LHCN-M2 (cell line): ENCODE measurements at regions not wholly inside any gene's neighbourhood (a gene's known extent, or its start where the extent isn't known, plus 50 kb on each side); places are given as distances from the start of the nearest gene placed in this dataset.
"Not testable (repeated sequence)": the region's sequence is repeated elsewhere in the genome, so short reads cannot be mapped to it uniquely, and the experiment has no call there.

Source experiments
- DNase-seq: peaks from one replicate; pipeline ENCODE4 v3.0.0-alpha.2; 2012; ENCODE audit warnings: low read depth

DNA sequence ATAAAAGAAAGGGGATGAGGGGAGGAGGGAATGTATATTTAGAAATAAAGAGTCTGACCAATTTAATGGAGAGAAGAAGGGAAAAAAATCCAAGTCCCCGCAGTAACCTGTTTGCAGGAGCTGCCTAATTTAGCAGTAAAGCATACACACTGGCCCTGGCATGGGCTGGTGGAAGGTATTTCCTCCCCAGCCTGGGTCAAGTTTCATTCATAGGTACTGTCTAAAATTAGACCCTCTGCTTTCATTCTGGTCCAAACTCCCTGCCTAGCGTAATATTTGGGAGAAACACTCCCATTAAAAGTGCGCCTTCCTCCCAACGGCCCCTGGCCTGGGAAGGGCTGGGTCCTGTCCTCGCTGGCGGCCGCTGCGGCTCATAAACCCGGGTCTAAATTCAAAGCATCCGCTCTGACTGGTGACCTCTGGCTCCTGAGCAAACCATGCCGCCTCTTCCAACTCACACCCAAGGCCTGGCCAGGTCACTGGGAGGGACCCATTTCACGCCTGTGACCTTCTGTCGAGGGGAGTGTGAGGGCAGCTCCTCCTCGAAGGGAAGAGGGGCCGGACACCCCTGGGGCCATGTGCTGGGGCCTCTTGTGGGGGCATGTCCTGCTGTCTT lies 123.2 kb downstream of the FGF18 start:
- no peak for DNase-seq

DNA sequence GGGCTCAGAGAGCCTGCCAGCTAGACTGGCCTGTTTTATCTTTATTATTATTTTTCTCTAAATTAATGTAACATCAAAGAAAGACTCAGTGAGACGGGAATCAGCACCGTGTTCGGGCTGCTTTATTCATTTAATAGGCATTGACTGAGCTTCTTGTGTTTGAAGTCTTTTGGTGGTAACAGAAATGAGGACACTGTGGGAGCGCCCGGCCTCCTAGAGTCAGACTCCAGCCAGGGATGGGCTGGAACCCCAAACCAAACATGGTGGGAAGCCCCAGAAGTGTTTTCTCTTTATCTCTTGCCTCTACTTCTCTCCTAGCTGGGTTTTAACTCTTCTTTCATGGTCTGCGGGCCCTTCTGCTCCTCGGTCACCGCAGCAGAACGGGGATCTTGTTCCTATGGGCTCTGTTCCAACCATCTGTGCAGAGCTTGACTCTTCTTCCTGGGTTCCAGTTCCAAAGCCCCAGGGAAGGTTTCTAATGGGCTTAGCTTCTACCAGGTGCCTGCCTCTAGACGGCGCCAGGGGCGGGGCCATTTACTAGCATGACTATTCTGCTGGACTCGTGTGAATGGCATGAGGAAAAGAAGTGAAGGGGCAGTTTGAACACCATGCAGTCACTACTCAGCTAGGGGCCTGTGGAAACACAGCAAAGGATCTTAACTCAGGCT lies 123.8 kb downstream of the FGF18 start:
- peak; percentile 2 for DNase-seq

DNA sequence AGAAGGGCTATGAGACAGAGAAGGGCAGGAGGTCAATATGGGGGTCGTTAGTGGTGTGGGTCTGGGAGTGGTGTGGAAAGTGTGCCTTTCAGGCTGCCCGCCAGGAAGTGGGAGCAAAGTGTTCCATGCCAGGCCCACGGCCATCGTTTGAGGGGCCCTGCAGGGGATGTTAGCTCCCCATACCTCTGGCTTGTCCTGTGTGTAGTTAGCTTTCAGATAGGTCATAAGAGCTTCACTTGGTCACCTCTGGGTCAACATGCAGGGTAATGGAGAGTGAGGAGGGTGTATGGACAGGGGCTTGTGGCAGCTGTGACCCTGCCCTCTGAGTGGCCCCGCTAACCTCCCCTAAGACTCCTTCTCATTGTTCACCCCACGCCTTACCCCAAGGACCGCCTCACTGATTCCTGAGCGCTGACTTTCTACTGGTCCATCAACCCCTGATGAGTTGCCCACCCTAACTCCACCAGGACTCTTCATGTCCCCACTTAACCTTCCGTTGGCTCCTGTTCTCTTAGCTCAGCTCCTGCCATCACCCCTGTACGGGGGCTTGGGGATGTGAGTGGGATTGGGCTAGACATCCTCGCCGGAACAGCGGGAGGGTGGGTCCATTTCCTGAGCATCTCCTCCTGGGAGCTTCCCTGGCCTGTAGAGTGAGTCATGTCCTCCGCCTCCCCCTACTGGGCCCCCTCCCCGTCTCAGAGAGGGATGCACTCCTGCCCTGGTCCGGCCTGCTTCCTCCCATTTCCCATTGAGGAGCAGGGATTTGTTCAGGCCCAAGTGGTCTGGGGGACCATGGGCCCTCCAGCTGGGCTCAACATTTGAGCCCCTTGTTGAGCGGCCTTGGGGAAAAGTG lies 125.7 kb downstream of the FGF18 start:
- DNase-seq, result no peak

DNA sequence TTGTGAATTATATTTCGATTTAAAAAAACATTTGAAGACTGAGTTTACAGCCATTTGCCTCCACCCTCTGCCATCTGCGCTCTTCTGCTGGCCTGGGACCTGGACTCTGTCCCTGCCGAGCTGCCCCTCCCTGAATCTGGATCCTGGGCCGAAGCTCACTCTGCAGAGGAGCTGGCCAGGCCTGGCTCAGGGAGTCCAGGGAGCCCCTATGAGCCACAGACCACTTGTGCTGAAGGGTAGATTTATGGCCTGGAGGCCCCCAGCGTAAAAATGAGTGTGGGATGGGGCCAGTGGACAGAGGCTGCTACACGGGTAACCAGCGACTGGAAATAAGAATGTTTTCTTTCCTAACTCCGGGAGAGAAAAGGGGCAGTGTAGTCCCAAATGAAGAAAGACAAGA lies 129.8 kb downstream of the FGF18 start:
- no peak for DNase-seq

DNA sequence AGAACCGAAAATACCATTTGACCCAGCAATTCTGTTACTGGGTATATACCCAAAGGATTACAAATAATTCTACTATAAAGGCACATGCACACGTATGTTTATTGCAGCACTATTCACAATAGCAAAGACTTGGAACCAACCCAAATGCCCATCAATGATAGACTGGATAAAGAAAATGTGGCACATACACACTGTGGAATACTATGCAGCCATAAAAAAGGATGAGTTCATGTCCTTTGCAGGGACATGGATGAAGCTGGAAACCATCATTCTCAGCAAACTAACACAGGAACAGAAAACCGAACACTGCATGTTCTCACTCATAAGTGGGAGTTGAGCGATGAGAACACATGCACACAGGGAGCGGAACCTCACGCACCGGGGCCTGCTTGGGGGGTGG lies 134.4 kb downstream of the FGF18 start:
- DNase-seq, result not testable (repeated sequence)

DNA sequence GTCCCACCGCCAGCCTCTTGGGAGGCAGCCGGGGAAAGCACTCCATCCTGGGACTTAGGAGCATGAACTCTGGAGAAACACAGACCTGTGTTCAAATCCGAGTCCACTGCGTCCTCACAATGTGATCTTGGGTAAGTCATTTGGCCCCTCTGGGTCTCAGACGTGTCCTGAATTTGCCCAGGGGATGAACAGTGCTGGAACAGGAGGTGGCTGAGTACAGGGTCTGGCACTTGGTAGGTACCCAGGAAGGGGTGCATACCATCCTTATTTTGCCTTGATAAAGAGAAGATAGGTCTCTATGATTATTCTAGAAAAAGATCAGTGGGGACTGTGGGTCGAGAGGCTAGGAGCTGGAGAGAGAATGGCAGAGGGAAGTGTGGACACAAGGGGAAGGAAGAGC lies 135.7 kb downstream of the FGF18 start:
- no peak for DNase-seq

DNA sequence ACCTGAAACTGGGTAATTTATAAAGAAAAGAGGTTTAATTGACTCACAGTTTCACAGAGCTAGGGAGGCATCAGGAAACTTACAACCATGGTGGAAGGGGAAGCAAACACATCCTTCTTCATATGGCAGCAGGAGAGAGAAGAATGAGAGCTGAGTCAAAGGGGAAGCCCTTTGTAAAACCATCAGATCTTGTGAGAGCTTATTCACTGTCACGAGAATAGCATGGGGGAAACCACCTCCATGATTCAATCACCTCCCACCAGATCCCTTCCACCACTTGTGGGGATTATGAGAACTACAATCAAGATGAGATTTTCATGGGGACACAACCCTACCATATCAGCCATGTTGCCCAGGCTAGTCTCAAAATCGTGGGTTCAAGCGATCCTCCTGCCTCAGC lies 143.4 kb downstream of the FGF18 start:
- no peak for DNase-seq

DNA sequence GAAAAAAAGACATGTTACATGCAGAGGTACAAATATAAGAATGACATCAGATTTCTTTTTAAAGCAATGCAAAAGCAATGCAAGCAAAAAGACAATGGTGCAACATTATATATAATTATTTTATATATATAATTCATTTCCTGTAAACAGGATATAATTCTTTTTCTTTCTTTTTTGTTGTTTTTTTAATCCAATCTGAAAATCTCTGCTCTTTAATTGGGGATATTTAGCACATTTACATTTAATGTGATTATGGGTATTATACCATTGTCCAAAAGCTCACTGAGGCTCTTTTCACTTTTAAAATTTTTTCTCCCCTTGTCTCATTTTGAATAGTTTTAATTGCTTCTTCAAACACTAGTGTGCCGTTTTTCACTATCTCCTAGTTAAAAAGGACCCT lies 148.9 kb downstream of the FGF18 start:
- no peak for DNase-seq

DNA sequence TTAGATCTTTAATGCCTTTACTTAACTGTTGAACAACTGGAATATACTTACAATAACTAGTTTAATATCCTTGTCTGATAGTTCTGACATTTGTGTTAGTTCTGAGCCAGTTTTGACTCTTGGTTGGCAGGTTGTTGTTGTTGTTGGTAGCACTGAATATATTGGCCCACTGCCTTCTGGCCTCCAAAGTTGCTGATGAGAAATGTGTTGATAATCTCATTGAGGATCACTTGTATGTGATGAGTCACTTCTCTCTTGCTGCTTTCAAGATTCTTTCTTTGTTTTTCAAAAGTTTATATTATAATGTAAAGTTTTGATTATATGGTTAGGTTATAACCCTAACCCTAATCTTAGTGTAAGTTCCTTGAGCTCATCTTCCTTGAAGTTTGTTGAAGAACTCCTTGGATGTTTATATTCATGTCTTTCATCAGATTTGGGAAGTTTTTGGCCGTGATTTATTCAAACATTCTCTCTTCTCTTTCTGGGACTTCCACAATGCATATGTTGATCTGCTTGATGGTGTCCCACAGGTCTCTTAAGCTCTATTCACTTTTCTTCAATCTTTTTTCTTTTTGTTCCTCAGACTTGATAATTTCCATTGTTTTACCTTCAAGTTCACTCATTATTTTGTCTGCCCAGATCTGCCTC lies 149.7 kb downstream of the FGF18 start:
- no peak for DNase-seq

DNA sequence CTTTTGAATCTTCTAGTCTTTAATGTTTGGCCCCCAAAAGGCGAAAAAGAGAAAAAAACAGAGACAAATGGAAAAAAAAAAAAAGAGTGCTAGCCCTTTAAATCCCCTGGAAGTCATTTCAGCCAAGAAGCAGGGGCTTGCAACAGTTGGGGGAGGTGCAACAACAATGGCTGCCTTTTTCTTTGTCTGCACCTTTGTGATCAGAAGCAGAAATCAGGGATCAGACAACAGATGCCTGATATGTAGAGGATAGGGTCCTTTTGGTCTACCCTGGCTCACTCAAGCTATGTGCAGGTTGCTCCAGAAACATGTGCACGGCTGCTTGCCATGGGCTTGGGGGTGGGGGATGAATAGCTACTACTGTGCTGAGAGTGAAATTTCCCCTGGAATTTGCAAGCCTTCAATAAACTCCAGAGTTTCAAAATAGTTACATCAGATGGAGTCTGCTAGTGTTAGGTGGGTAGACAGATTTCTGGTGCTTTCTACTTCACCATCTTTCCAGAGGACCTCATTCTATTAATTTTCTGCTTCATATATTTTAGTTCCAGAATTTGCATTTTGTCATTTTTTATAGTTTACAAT lies 150.9 kb downstream of the FGF18 start:
- DNase-seq, result no peak

DNA sequence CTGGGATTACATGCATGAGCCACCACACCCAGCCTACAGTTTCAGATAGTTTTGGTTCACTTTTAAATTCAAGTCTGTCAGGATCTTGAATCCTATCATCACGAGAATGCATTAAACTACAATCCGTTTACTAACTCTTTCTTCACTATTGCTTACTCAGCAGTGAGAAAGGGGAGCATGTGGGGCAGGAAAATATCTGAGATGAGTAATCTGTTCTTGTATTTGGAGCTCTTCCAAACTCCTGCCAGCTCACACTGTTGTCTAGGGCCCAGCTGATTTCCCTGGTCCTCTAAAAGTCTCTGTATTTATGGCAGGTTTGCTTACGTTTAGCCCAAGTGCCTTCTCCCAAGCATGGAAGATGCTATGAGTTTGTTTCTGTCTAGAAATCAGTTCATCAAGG lies 152.2 kb downstream of the FGF18 start:
- peak; percentile 79 for DNase-seq

DNA sequence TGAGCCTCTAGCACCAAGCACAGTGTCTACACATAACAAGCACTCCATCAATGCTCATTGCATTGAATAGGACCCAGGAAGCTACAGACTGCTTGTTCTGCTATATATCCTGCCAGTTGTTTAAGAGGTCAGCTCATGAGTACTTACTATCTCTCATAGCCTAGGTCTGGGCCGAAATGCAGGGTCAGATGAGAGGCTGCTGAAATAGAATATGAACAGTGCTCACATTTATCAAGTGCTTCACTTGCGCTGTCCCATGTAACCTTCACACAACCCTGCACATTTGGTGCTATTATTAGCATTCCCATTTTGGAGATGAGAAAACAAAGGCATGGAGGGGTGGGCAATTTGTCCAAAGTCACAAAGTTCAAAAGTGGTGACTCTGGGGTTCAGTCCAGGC lies 153.6 kb downstream of the FGF18 start:
- no peak for DNase-seq

DNA sequence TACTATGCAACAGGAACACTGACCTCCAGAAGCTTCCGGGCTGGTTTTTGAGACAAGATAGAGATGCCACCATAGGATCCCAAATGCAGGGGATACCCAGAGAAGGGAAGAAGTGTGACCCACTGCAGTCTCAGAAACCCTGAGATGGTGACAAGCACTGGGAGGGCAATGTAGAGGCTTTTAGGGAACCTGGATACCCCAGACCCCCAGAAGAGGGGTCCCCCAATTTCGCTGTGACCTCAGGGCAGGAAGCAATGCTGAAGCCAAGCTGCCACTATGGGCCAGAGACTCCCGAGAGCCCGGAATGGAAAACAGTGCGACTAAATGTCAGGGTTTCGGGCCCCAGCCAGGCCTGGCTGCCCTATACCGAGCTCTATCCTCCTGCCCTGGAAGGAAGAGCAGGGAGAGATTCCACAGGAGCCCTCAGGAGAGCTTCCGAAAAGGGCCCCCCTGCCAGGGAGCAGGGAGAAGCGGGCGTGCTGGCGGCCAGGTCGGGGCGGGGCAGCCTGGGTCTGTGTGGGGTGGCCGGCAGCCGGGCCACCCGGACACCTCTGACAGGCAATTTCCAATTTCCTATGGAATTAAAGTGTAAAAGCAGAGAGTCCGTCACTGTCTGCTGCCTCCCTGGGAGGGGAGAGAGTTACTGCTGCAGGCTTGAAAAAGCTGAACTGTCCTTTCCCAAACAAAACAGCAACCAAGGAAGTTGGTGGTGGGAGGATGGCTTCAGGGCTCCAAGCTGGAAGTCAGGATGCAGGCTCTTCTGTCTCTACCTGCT lies 154.2 kb downstream of the FGF18 start:
- no peak for DNase-seq

DNA sequence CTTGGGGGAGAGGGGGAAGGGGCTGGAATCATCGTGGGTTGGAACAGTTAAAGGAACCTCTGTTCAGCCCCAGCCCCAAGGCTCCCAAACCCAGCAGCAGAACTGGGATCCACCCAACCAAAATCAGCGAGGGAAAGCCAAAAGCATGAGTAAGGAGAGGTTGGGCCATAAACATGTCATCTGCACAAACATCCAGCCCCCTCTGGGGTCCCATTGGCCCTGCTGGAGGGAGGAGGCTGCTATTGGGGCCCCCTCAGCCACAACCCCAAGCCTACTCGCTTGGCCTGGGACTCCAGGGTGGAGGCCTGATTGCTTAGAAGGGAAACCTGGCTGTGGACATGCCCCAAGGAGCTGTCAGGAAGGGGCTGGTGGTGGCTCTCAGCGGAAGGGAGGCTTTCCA lies 154.9 kb downstream of the FGF18 start:
- DNase-seq, result no peak

DNA sequence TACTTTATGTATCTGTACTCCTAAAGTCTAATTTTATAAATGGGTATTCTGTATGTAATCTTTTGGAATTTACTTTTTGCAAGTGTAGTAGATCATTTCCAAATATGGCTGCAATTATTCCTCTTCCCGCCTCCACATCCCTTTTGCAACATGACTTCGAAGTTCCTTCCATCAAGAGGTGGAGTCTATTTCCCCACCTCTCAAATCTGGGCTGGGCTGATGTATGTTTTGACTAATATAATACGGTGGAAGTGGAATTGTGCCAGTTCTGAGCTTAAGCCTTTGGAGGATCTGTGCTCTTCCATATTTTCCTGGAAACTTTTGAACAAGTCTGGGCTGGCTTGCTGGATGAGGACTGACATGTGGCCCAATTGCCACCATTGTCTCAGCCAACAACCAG lies 155.9 kb downstream of the FGF18 start:
- DNase-seq, result no peak

DNA sequence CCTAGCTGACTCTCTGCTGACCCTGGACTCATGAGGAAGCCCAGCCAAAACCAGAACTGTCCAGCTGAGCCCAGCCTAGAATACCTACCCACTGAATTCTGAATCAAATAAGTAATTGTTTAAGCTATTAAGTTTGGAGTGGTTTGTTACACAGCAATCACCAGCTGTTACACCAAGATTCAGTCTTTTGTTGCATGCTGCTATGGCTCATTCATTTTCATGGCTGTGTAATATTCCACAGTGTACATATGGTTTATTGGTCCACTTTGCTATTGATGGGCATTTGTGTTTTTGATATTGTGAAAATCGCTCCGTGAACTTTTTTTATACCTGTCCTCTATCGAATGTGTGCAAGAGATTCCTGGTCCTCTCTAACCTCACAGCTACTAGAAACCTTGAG lies 156.4 kb downstream of the FGF18 start:
- DNase-seq, result no peak

DNA sequence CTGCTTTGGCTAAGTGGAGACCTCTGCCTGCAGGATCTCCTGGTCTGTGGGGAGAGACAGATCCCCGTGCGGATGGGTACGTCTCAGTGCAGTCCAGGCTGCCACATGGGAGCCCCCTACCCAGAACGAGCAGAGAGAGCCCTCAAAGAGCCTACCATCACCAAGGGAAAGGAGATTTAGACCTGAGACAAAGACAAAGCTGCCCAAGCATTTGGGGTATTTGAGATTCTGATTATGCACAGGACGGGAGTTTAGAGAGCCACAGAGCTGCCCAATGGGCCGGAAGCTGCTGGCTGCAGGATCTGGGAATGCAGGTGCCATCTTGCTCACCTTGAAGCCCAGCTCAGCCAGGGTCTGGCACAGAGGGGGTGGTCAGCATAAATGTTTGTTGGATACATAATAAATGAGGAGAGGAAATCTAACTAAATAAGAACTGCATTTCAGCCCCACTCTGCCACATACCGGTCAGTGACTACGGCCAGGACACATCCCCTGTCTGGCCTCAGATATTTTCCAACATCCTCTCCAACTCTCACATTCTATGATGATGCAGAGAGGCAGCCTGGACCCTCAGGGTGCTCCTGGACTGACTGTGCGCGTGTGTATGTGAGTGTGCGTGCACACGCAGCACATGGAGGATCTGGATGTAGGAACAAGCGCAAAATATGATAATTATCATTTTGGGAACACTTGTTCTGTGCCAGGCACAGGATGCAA lies 157.8 kb downstream of the FGF18 start:
- no peak for DNase-seq

DNA sequence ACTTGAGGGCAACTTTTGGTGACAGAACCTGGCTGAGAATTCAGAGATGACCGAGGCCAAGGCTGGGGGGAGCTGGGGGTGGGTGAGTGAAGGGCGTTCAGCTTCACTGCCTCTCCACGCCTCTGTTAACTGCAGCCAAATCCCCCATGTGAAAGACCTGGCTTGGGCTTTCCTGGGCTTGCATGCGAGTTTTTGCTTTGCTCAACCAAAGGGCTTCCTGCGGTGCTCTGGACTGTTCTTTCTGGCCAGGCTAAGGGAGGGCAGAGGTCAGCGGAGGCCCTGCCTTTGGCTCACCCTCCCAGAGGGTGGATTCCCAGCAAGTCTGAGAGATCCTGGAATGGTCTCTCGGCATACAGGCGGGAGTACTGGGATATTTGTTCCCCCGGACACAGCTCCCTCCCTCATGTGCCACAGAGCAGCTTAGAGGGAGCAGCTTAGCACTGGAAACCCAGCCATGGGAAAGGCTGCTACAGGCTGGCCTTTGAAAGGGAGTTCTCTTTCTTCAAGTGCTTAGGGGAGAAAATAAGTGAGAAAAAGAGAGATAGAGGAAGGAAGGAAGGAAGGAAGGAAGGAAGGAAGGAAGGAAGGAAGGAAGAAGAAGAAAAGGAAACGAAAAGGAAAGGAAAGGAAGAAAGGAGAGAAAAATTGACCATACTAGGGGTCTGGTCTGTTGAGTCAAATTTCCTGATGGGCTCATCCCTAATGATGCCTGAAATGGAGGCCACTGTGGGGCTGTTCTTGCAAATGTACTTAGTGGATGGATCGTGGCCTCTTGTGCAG lies 158.8 kb downstream of the FGF18 start:
- DNase-seq, result no peak

DNA sequence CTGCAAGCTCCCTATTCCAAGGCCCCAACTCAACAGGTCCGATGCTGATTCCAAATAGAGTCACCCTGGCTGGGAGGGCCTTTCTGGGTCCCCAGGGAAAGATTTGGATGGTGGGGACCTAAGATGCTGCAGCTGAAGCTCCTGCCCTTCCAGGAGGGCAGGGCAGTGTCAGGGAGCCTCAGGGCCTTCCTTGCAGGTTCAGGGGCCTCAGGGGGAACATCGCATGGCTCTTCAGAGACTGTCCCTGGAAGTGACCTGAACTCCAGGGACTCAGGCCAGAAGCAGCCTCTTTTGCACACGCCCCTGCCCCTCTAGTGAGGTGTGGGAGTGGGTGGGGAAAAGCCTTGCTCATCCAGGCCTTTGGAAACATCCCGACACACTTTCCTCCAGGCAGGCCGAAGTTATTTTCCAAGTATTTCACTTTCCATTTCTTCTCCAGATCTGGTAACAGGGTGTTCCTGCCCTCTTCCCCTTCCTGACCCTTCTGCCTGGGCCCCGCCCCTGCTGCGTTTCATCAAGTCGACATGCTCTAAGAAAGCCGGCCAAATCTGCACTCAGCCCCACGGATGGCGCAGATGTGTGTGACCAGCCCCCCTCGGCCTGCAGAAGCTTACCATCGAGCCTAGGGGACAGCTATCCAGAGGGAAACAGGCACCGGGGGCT lies 159.5 kb downstream of the FGF18 start:
- no peak for DNase-seq
